Colonic mucosa (tissue), 4 donors: ENCODE measurements at regions not wholly inside any gene's neighbourhood (a gene's known extent, or its start where the extent isn't known, plus 50 kb on each side); places are given as distances from the start of the nearest gene placed in this dataset.

ENCODE experiments used
- DNase-seq: peaks from one replicate; pipeline ENCODE4 v3.0.0-alpha.2; 2020
- H3K27ac ChIP-seq: fragments of 200-600 bp; one replicate; pipeline ENCODE4 v1.8.0; 2021
- H3K27me3 ChIP-seq: fragments of 200-600 bp; one replicate; pipeline ENCODE4 v1.8.0; 2021
- H3K36me3 ChIP-seq: fragments of 200-600 bp; one replicate; pipeline ENCODE4 v1.8.0; 2021
- H3K4me1 ChIP-seq: fragments of 200-600 bp; one replicate; pipeline ENCODE4 v1.8.0; 2021; ENCODE audit warnings: mild to moderate bottlenecking
- H3K4me3 ChIP-seq: fragments of 200-600 bp; one replicate; pipeline ENCODE4 v1.8.0; 2021
- H3K9ac ChIP-seq, 2 donors: one replicate each; pipeline ENCODE4 v1.7.0; 2013; ENCODE audit warnings: control low read depth in 2 of 2, low read depth in 2 of 2, low read length in 2 of 2
- H3K9me3 ChIP-seq: fragments of 200-600 bp; one replicate; pipeline ENCODE4 v1.8.0; 2021
- intact Hi-C: fragments of 100-400 bp; cut with DNase I; formaldehyde crosslinking; loops from one replicate; pipeline ENCODE4 v1.14.1; 2022
- TF ChIP-seq, protein P1 (sequence below): fragments of 200-600 bp; IDR thresholded peaks from one replicate; pipeline ENCODE4 v1.8.0; 2022; ENCODE audit warnings: antibody characterized with exemption, mild to moderate bottlenecking
- donor health status: healthy.
- donor health status: DM: no; HTN: no; CAD: no.
- donor health status: DM: no; HTN: no; CAD: no.

DNA sequence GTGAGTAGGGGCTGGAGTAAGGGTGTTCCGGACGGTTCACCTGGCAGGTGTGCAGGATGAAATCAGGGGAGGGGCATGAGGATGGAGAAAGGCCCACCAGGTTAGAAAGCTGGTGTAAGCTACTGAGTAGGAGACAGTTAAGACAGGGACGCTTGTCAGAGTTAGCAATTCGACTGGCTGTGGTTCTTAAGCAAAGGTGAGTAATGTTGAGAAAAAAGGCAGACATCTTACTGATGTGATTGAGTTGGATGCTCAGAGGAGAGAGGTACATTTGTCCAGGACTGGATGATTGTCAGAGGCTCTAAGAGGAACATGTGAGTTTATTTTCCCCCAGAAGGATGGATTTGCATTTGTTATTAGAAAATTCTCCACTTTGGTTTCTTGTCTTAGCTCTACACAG lies 90.5 kb upstream of the MGAT5 start:
- H3K4me1 ChIP-seq: no peaks in the 10 kb centered on the region
- no peaks in the 10 kb centered on the region for H3K27me3 ChIP-seq
- H3K4me3 ChIP-seq: no peak overlapping the region
- H3K36me3 ChIP-seq: no peaks in the 10 kb centered on the region
- H3K9ac ChIP-seq: no peak overlapping the region
- no peak for DNase-seq
- H3K27ac ChIP-seq: no peak overlapping the region
- no peaks in the 10 kb centered on the region for H3K9me3 ChIP-seq
- TF ChIP-seq, protein P1, sequence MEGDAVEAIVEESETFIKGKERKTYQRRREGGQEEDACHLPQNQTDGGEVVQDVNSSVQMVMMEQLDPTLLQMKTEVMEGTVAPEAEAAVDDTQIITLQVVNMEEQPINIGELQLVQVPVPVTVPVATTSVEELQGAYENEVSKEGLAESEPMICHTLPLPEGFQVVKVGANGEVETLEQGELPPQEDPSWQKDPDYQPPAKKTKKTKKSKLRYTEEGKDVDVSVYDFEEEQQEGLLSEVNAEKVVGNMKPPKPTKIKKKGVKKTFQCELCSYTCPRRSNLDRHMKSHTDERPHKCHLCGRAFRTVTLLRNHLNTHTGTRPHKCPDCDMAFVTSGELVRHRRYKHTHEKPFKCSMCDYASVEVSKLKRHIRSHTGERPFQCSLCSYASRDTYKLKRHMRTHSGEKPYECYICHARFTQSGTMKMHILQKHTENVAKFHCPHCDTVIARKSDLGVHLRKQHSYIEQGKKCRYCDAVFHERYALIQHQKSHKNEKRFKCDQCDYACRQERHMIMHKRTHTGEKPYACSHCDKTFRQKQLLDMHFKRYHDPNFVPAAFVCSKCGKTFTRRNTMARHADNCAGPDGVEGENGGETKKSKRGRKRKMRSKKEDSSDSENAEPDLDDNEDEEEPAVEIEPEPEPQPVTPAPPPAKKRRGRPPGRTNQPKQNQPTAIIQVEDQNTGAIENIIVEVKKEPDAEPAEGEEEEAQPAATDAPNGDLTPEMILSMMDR: no peak
- intact Hi-C loops: no loop called here

GRCh38 chr2:134164306-134164705 lies 89.6 kb upstream of the MGAT5 start:
- intact Hi-C loops: no loop called here
- H3K4me3 ChIP-seq: no peak overlapping the region
- TF ChIP-seq, protein P1: no peak

GRCh38 chr2:134167015-134167414 lies 86.9 kb upstream of the MGAT5 start:
- Histone ChIP-seq H3K27me3 (no peaks in the 10 kb centered on the region), H3K9me3 (no peaks in the 10 kb centered on the region), H3K27ac (no peak overlapping the region), H3K36me3 (no peaks in the 10 kb centered on the region), H3K4me1 (no peaks in the 10 kb centered on the region), H3K4me3 (no peak overlapping the region), H3K9ac (no peak overlapping the region)
- intact Hi-C loops: no loop called here
- TF ChIP-seq, protein P1: no peak
- DNase-seq: no peak

More at GRCh38 chr2:134164306-134164705, 89.6 kb upstream of the MGAT5 start:
- Histone ChIP-seq H3K9me3 (no peaks in the 10 kb centered on the region), H3K36me3 (no peaks in the 10 kb centered on the region), H3K27ac (no peak overlapping the region), H3K27me3 (no peaks in the 10 kb centered on the region), H3K9ac (no peak overlapping the region), H3K4me1 (no peaks in the 10 kb centered on the region)
- no peak for DNase-seq

DNA sequence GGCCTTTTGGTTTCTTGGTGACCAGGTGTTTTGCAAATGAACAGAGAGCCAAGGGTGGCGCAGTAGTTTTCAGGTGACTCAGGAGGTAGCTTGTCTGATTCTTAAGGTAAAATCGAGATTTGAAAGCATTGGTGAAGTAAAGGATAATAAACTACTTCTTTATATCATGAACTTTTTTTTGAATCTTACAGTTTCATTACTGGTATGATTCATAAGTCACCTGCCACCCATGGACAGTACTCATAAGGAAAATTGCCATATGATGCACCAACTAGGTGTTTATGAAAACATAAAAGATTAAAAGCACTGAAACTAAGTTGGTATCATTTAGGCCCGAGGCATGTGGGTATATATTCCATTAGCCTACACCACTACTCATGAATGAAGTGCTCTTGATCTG lies 84.1 kb upstream of the MGAT5 start:
- TF ChIP-seq, protein P1: no peak
- no peak overlapping the region for H3K4me3 ChIP-seq
- H3K9ac ChIP-seq: no peak overlapping the region
- H3K4me1 ChIP-seq: peaks cover 5% of the 10 kb centered on the region
- no peaks in the 10 kb centered on the region for H3K27me3 ChIP-seq
- intact Hi-C loops: no loop called here
- no peak overlapping the region for H3K27ac ChIP-seq
- no peaks in the 10 kb centered on the region for H3K9me3 ChIP-seq
- DNase-seq: no peak
- no peaks in the 10 kb centered on the region for H3K36me3 ChIP-seq

GRCh38 chr2:134170294-134170693 lies 83.6 kb upstream of the MGAT5 start:
- intact Hi-C loops: no loop called here
- no peaks in the 10 kb centered on the region for H3K27me3 ChIP-seq
- no peaks in the 10 kb centered on the region for H3K36me3 ChIP-seq
- TF ChIP-seq, protein P1: no peak
- H3K27ac ChIP-seq: no peak overlapping the region
- no peaks in the 10 kb centered on the region for H3K9me3 ChIP-seq
- H3K4me1 ChIP-seq: peaks cover 5% of the 10 kb centered on the region
- H3K9ac ChIP-seq: no peak overlapping the region
- H3K4me3 ChIP-seq: no peak overlapping the region
- no peak for DNase-seq

DNA sequence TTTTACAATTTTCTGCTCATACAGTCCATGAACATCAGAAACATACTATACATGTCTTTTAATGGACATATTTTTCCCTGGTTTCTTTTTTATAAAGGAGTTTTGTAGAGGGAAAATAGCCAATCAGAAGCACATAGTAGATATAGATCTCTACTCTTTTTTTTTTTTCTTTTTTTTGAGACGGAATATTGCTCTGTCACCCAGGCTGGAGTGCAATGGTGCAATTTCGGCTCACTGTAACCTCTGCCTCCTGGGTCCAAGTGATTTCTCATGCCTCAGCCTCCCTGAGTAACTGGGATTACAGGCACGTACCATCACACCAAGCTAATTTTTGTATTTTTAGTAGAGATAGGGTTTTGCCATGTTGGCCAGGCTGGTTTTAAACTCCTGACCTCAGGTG lies 83.2 kb upstream of the MGAT5 start:
- Histone ChIP-seq H3K4me3 (no peak overlapping the region), H3K36me3 (no peaks in the 10 kb centered on the region), H3K9ac (no peak overlapping the region), H3K27me3 (no peaks in the 10 kb centered on the region), H3K4me1 (peaks cover 9% of the 10 kb centered on the region), H3K27ac (no peak overlapping the region), H3K9me3 (no peaks in the 10 kb centered on the region)
- intact Hi-C loops: no loop called here
- DNase-seq: no peak
- TF ChIP-seq, protein P1: no peak
